ENCODE measurements at regions not wholly inside any gene's neighbourhood (a gene's known extent, or its start where the extent isn't known, plus 50 kb on each side); places are given as distances from the start of the nearest gene placed in this dataset.

GRCh38 chr9:23615569-23615968 lies 210.5 kb downstream of the ELAVL2 start:
- no peaks in the 10 kb centered on the region for H3K9me3 ChIP-seq
- intact Hi-C loops (cut with DNase I), result loop anchor here (10.0 kb wide), 1 partner anchor 491 kb away; no protein-coding TSS in a partner anchor
- H3K4me1 ChIP-seq, result no peaks in the 10 kb centered on the region
- no peaks in the 10 kb centered on the region for H3K36me3 ChIP-seq
- no peak overlapping the region for H3K27ac ChIP-seq
- no peak overlapping the region for H3K4me3 ChIP-seq
- TF ChIP-seq POLR2A (IDR thresholded peaks at IDR 0.05) (no peak), POLR2AphosphoS5 (IDR thresholded peaks at IDR 0.05; ENCODE audit: insufficient read depth in 1 of 2, low read depth in 1 of 2) (no peak)
- TF ChIP-seq, protein P1, sequence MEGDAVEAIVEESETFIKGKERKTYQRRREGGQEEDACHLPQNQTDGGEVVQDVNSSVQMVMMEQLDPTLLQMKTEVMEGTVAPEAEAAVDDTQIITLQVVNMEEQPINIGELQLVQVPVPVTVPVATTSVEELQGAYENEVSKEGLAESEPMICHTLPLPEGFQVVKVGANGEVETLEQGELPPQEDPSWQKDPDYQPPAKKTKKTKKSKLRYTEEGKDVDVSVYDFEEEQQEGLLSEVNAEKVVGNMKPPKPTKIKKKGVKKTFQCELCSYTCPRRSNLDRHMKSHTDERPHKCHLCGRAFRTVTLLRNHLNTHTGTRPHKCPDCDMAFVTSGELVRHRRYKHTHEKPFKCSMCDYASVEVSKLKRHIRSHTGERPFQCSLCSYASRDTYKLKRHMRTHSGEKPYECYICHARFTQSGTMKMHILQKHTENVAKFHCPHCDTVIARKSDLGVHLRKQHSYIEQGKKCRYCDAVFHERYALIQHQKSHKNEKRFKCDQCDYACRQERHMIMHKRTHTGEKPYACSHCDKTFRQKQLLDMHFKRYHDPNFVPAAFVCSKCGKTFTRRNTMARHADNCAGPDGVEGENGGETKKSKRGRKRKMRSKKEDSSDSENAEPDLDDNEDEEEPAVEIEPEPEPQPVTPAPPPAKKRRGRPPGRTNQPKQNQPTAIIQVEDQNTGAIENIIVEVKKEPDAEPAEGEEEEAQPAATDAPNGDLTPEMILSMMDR (IDR thresholded peaks at IDR 0.05), result no peak
- no peaks in the 10 kb centered on the region for H3K27me3 ChIP-seq
- DNase-seq (ENCODE audit: extremely low spot score in 2 of 2), result no peak

- intact Hi-C loops (cut with DNase I), result no loop called here
- no peaks in the 10 kb centered on the region for H3K9me3 ChIP-seq
- H3K27me3 ChIP-seq, result no peaks in the 10 kb centered on the region
- DNase-seq (ENCODE audit: extremely low spot score in 2 of 2), result no peak
- TF ChIP-seq, protein P1 (IDR thresholded peaks at IDR 0.05), result no peak
- TF ChIP-seq POLR2AphosphoS5 (IDR thresholded peaks at IDR 0.05; ENCODE audit: insufficient read depth in 1 of 2, low read depth in 1 of 2) (no peak), POLR2A (IDR thresholded peaks at IDR 0.05) (no peak)
- H3K4me1 ChIP-seq, result no peaks in the 10 kb centered on the region
- H3K36me3 ChIP-seq, result no peaks in the 10 kb centered on the region
- no peak overlapping the region for H3K27ac ChIP-seq
- no peak overlapping the region for H3K4me3 ChIP-seq
Measured at GRCh38 chr9:23621188-23621587, 204.9 kb downstream of the ELAVL2 start.

DNA sequence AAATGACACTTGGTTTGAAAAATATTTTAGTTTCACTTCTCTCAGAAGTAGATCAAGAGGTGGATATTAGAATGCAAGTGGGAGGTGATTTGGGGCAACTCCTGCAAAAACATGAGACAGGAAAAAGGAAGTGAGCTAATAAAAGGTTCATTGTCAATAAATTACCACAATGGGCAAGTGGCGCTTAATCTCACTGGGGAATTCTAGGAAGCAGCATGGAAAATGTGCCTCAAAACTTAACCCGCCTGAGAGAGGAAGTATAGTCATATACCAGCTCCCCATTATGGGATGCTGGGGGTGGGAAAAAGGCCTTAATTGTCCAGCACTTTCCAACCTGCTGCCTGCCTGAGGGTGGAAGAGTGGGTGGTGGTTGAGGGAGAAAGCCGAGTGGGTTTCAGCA lies 204.1 kb downstream of the ELAVL2 start:
- Histone ChIP-seq H3K27ac (no peak overlapping the region), H3K4me1 (no peaks in the 10 kb centered on the region), H3K36me3 (no peaks in the 10 kb centered on the region), H3K27me3 (no peaks in the 10 kb centered on the region), H3K4me3 (no peak overlapping the region), H3K9me3 (no peaks in the 10 kb centered on the region)
- no peak for TF ChIP-seq POLR2AphosphoS5 (IDR thresholded peaks at IDR 0.05; ENCODE audit: insufficient read depth in 1 of 2, low read depth in 1 of 2)
- TF ChIP-seq, protein P1 (IDR thresholded peaks at IDR 0.05), result no peak
- no peak for TF ChIP-seq POLR2A (IDR thresholded peaks at IDR 0.05)
- DNase-seq (ENCODE audit: extremely low spot score in 2 of 2), result no peak
- intact Hi-C loops (cut with DNase I), result no loop called here

DNA sequence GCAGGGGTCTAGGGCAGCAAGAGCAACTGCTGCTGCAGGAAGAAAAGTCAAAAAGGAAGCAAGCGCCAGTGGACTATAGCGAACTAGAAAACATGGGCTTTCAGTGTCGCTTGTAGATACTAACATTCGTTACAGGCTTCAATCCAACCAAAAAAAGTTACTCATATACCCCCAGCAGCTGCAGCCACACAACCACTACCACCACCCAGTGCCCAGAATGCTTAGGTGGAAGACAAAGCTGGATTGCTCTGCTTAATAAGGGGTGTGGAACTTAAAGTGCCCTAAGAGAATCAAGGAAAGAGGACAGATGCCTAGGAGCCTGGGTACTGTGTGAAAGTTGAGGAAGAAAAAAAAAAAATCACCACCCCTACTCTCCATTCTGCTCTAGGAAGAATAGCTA lies 203.6 kb downstream of the ELAVL2 start:
- no peak for DNase-seq (ENCODE audit: extremely low spot score in 2 of 2)
- H3K36me3 ChIP-seq, result no peaks in the 10 kb centered on the region
- no peak overlapping the region for H3K4me3 ChIP-seq
- H3K27ac ChIP-seq, result no peak overlapping the region
- H3K27me3 ChIP-seq, result no peaks in the 10 kb centered on the region
- H3K4me1 ChIP-seq, result no peaks in the 10 kb centered on the region
- H3K9me3 ChIP-seq, result no peaks in the 10 kb centered on the region
- TF ChIP-seq, protein P1 (IDR thresholded peaks at IDR 0.05), result no peak
- TF ChIP-seq POLR2A (IDR thresholded peaks at IDR 0.05) (no peak), POLR2AphosphoS5 (IDR thresholded peaks at IDR 0.05; ENCODE audit: insufficient read depth in 1 of 2, low read depth in 1 of 2) (no peak)
- intact Hi-C loops (cut with DNase I), result no loop called here

DNA sequence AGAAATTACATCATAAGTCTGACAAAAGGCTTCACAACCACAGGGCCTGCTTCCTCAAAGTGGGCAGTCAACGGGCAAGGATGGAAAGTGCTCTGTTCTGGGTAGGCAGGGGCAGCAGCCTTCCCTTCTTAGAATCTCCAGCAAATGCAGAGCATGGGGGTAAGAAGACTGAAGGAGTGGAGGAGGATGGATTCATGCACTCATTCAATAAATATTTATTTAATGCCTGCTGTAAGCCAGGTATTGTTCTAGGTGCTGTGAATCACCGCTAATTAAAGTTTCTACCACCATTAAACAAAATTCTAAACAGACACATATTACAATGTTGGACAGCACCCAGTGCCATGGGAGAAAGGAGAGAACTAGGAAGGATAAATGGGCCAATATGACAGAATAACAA lies 195.6 kb downstream of the ELAVL2 start:
- no peak for DNase-seq (ENCODE audit: extremely low spot score in 2 of 2)
- no peak overlapping the region for H3K27ac ChIP-seq
- H3K27me3 ChIP-seq, result no peaks in the 10 kb centered on the region
- H3K36me3 ChIP-seq, result no peaks in the 10 kb centered on the region
- H3K4me1 ChIP-seq, result no peaks in the 10 kb centered on the region
- TF ChIP-seq, protein P1 (IDR thresholded peaks at IDR 0.05), result no peak
- TF ChIP-seq POLR2A (IDR thresholded peaks at IDR 0.05) (no peak), POLR2AphosphoS5 (IDR thresholded peaks at IDR 0.05; ENCODE audit: insufficient read depth in 1 of 2, low read depth in 1 of 2) (no peak)
- no peak overlapping the region for H3K4me3 ChIP-seq
- intact Hi-C loops (cut with DNase I), result no loop called here
- H3K9me3 ChIP-seq, result no peaks in the 10 kb centered on the region

All from vagina (tissue), 2 donors.